Prostate gland (tissue), 2 donors: ENCODE measurements at regions not wholly inside any gene's neighbourhood (a gene's known extent, or its start where the extent isn't known, plus 50 kb on each side); places are given as distances from the start of the nearest gene placed in this dataset.

ENCODE experiments used
- POLR2A ChIP-seq: fragments of 450-650 bp; IDR thresholded peaks from one replicate; pipeline ENCODE4 v1.6.1; 2016; ENCODE audit warnings: antibody characterized with exemption, mild to moderate bottlenecking
- POLR2AphosphoS5 ChIP-seq: sonication (generic); formaldehyde crosslinking; IDR thresholded peaks from one replicate; pipeline ENCODE4 v1.6.1; 2017; ENCODE audit warnings: antibody characterized with exemption
- TF ChIP-seq, protein P1 (sequence below), 4 experiments: fragments of 200-600 bp in 2 of 4; fragments of 450-650 bp in 2 of 4; sonication (generic) in 2 of 4; IDR thresholded peaks; 1 replicate in 3 of 4; 2 replicates in 1 of 4; pipeline ENCODE4 v1.5.1; 2016 to 2019; ENCODE audit warnings: antibody characterized with exemption in 4 of 4, mild to moderate bottlenecking in 2 of 4, moderate library complexity in 2 of 4

DNA sequence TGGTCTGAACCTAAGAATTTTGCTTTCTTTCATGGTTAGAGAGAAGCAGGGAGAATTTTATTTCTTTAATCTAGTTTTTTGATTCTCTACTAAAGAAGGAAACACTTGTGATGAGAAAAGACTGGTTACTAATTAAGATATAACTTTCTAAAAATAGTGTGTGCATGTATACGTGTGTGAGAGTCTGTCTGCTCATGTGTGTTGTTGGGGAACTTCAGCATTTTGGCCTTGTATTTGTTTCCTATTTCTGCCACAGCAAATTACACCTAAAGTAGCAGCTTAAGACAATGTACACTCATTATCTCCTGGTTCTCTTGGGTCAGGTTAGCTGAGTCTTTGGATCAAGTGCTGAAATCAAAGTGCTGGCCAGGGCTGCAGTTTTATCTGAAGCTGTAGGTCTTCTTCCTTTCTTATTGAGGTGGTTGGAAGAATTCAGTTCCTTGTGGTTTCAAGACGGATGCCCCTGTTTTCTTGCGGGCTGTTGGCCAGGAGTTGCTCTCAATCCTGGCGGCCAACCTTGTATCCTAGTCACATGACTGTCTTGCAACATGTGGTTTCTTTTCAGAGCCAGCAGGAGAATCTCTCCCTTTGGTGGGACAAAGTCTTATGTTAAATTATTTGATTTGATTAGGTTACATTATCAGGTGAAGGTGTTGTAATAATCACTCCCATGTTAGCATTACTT, 188.4 kb upstream of the CLNK start:
- TF ChIP-seq, protein P1, sequence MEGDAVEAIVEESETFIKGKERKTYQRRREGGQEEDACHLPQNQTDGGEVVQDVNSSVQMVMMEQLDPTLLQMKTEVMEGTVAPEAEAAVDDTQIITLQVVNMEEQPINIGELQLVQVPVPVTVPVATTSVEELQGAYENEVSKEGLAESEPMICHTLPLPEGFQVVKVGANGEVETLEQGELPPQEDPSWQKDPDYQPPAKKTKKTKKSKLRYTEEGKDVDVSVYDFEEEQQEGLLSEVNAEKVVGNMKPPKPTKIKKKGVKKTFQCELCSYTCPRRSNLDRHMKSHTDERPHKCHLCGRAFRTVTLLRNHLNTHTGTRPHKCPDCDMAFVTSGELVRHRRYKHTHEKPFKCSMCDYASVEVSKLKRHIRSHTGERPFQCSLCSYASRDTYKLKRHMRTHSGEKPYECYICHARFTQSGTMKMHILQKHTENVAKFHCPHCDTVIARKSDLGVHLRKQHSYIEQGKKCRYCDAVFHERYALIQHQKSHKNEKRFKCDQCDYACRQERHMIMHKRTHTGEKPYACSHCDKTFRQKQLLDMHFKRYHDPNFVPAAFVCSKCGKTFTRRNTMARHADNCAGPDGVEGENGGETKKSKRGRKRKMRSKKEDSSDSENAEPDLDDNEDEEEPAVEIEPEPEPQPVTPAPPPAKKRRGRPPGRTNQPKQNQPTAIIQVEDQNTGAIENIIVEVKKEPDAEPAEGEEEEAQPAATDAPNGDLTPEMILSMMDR (IDR thresholded peaks at IDR 0.05), result no peak
- TF ChIP-seq POLR2A (no peak), POLR2AphosphoS5 (no peak)
